SU-DHL-6 (cell line): ENCODE measurements at regions not wholly inside any gene's neighbourhood (a gene's known extent, or its start where the extent isn't known, plus 50 kb on each side); places are given as distances from the start of the nearest gene placed in this dataset.

ENCODE experiments used
- CTCF ChIP-seq: fragments of 200-600 bp; sonication (generic); IDR thresholded peaks from one replicate; pipeline ENCODE4 v1.5.1; 2017; ENCODE audit warnings: antibody characterized with exemption, mild to moderate bottlenecking, low read length, moderate library complexity; ENCODE audit not compliant: insufficient read depth, poor library complexity, severe bottlenecking
- EZH2phosphoT487 ChIP-seq: fragments of 200-600 bp; sonication (generic), shearing (Covaris generic); conservative IDR thresholded peaks from 2 replicates; pipeline ENCODE4 v1.6.1; 2018; ENCODE audit warnings: mild to moderate bottlenecking, antibody characterized with exemption, low read length, moderate library complexity, mixed read lengths

- no peak for TF ChIP-seq CTCF
- TF ChIP-seq EZH2phosphoT487: no peak
Measured at GRCh38 chr10:78406648-78407008, 373.0 kb downstream of the RPS24 start.
